Fibroblast of the aortic adventitia (primary cell): ENCODE measurements at regions not wholly inside any gene's neighbourhood (a gene's known extent, or its start where the extent isn't known, plus 50 kb on each side); places are given as distances from the start of the nearest gene placed in this dataset.
A peak's percentile ranks its signal among the peaks of the same experiment; 100 is the strongest.
"Not testable (repeated sequence)": the region's sequence is repeated elsewhere in the genome, so short reads cannot be mapped to it uniquely, and the experiment has no call there.

ENCODE experiments used
- DNase-seq: peaks from one replicate; pipeline ENCODE4 v3.0.0-alpha.2; 2010; ENCODE audit warnings: low read depth
- H3K4me3 ChIP-seq: 2 replicates; pipeline ENCODE4 v1.5.1; 2011; ENCODE audit warnings: low read depth, mild to moderate bottlenecking, control low read depth, low read length, moderate library complexity
- TF ChIP-seq, protein P1 (sequence below): IDR thresholded peaks from 2 replicates; pipeline ENCODE4 v1.5.1; 2011; ENCODE audit warnings: mild to moderate bottlenecking, low read length, control low read depth, inconsistent platforms; ENCODE audit not compliant: insufficient read depth

DNA sequence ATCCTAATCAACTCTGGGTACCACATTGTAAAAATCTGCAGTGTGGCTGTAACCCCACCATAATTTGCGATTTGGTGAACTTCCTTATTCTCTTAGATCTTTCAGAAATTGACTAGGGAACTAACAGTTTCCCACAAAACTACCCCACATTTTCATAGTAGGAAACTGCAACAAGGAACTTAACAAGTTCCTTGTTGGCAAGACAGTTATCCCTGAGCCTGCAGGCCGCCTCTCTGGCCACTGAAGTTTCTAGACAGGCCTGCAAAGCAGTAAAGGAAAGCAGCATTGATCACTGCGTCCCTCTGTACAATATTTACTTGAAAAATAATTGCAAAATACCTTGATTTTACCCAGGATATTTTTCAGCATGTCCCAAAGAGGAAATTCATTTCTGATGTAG lies 372.9 kb downstream of the ANAPC1 start:
- H3K4me3 ChIP-seq, DNase-seq: not testable (repeated sequence)

DNA sequence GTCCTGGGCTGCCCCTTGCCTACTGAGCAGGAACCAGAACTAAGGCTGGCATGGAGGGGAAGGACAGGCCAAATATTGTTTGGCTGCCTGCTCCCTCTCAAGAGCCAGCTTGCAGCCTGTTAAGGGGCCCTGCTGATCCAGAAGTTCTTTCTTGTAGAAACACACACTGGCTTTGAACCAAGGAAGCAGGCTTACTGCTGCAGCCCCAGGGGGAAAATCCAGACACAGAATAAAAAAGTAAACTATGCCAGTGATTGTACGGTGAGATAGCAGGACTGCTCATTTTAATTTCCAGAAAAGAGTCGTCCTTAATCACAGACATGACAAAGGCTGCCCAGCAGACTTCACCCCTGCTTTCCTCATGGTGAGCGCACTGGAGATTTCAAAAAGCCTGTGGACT lies 371.6 kb downstream of the ANAPC1 start:
- H3K4me3 ChIP-seq, DNase-seq: not testable (repeated sequence)

DNA sequence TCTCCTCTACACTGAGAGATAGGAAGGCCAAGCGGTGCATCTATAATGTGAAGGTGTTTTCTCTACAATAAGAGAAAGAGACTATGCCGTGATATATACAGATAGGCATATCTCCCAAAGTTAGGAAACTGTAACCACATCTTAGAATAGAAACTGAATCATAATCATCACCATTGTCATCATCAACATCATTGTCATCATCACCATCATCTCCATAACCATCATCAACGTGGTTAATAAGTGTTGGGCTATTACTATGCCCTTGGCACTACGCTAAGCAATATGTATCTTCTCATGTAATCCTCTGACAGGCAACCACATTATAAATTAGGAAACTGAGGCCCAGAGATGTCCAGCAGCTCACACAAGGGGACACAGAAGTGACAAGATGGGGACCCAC lies 369.9 kb downstream of the ANAPC1 start:
- not testable (repeated sequence) for H3K4me3 ChIP-seq, DNase-seq

- H3K4me3 ChIP-seq = not testable (repeated sequence)
Observed at GRCh38 chr2:111517050-111517720, 366.8 kb downstream of the ANAPC1 start.

DNA sequence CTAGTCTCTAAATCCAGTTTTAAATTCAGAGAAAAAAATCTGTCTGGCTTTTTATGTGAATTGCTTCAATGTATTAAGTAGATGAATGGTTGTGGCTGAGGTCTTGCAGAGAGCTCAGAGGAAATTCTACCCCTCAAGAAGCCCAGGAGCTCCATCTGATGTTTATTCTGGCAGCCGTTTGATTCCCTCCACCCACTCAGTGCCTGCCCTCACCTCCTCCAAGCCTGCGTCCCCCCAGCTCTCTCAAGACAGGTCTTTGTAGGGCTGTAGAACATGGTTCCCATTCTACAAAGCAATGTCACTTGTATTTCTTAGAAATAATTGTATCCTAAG lies 366.3 kb downstream of the ANAPC1 start:
- not testable (repeated sequence) for H3K4me3 ChIP-seq, DNase-seq

More at GRCh38 chr2:111517050-111517720, 366.8 kb downstream of the ANAPC1 start:
- not testable (repeated sequence) for DNase-seq

DNA sequence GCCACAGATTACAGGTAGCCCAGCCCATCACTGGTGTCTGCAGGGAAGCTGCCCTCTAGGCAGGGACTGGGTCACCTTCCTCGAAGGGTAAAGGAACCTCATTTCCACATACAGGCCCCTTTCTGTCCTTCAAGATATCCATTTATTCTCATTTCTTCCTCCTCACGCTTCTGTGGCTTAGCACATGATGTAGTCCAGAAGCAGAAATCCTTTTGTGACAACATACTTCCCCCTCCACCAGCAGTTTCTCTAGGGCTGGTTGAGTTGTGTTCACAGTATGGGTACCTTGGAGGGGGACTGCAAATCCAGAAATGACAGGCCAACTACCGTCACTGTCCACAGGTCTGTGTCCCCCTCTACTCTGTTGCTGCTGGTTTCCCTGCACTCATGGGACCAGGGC lies 364.9 kb downstream of the ANAPC1 start:
- H3K4me3 ChIP-seq = no peak overlapping the region
- no peak for DNase-seq
- TF ChIP-seq, protein P1, sequence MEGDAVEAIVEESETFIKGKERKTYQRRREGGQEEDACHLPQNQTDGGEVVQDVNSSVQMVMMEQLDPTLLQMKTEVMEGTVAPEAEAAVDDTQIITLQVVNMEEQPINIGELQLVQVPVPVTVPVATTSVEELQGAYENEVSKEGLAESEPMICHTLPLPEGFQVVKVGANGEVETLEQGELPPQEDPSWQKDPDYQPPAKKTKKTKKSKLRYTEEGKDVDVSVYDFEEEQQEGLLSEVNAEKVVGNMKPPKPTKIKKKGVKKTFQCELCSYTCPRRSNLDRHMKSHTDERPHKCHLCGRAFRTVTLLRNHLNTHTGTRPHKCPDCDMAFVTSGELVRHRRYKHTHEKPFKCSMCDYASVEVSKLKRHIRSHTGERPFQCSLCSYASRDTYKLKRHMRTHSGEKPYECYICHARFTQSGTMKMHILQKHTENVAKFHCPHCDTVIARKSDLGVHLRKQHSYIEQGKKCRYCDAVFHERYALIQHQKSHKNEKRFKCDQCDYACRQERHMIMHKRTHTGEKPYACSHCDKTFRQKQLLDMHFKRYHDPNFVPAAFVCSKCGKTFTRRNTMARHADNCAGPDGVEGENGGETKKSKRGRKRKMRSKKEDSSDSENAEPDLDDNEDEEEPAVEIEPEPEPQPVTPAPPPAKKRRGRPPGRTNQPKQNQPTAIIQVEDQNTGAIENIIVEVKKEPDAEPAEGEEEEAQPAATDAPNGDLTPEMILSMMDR = no peak

DNA sequence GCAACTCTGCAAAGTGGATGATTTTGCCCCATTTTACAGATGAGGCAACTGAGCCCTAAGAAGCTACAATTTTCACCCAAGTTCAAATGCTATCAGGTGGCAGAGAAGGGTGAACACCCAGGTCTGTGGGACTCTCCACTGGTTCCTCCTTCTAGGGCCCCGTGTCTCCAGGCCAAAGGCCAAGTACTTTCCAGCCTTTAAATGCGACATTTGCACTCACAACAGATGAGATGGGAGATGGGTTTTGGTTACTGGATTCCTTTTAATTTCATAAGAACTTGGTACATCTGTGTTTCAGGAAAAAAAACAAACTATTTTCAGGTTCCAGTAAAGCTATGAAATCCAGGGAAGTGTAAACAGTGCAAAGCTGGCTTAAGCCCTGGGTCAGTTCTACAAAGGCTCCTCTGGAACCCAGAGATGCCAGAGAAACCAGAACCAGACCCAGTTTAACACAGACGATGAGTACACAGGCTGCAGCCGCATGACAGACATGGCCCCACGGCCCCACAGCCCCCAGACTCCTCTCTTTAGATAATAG lies 361.7 kb downstream of the ANAPC1 start:
- TF ChIP-seq, protein P1 = no peak
- peak; percentile 70 for DNase-seq
- H3K4me3 ChIP-seq = no peak overlapping the region

DNA sequence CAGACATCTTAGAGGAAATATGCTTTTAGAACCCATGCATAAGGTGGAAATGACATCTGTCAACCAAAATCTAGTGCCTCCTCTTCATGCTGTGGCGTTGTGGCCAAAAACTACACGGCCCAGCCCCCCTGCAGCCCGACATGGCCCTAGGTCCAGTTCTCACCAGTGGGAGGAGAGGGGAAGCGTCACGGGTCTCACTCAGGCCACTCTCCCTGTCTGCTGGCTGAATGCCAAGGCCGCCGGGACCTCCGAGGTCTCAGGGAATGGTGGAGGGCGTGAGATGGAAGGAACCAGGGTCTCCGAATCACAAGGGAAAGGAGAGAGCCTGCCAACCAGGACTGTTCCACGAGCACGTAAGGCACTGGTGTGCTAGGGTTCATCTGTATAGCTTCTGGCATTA lies 361.0 kb downstream of the ANAPC1 start:
- no peak for DNase-seq
- TF ChIP-seq, protein P1 = no peak
- no peak overlapping the region for H3K4me3 ChIP-seq

- DNase-seq, H3K4me3 ChIP-seq: not testable (repeated sequence)
Observed at GRCh38 chr2:111525026-111525425, 359.0 kb downstream of the ANAPC1 start.

GRCh38 chr2:111526041-111526639 lies 357.9 kb downstream of the ANAPC1 start:
- DNase-seq, H3K4me3 ChIP-seq: not testable (repeated sequence)

DNA sequence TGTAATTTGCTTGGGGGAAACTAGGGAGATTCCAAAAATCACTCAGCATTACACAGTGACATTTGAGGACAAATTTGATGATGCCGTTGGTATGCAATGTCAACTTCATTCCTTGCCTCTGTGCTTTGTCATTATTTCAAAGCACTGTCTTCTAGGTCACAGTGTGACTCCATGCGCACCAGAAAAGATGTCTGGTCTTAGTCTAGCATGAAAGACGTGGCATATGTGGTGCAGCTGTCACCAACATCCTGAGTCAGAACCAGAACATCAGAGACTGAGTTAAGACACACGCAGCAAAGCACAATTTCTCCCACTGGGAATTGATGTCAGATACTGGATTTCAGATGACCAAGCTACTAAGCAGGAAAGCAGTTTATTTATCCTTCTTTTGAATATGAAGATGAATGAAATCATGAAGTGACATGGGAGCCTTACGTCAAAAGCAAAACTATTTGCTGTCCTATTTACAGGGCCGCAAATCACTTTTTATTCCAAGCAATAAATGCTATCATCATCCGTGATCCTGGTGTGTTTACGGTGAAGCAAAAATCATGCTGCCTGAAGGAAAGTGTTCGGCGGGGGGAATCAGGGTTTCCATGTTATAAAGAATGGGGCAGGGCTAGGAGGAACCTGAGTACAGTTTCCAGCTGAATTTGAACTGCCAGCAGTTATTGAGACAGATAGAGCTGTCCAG lies 356.1 kb downstream of the ANAPC1 start:
- DNase-seq, H3K4me3 ChIP-seq: not testable (repeated sequence)

- not testable (repeated sequence) for H3K4me3 ChIP-seq, DNase-seq
Observed at GRCh38 chr2:111529022-111529421, 355.0 kb downstream of the ANAPC1 start.

DNA sequence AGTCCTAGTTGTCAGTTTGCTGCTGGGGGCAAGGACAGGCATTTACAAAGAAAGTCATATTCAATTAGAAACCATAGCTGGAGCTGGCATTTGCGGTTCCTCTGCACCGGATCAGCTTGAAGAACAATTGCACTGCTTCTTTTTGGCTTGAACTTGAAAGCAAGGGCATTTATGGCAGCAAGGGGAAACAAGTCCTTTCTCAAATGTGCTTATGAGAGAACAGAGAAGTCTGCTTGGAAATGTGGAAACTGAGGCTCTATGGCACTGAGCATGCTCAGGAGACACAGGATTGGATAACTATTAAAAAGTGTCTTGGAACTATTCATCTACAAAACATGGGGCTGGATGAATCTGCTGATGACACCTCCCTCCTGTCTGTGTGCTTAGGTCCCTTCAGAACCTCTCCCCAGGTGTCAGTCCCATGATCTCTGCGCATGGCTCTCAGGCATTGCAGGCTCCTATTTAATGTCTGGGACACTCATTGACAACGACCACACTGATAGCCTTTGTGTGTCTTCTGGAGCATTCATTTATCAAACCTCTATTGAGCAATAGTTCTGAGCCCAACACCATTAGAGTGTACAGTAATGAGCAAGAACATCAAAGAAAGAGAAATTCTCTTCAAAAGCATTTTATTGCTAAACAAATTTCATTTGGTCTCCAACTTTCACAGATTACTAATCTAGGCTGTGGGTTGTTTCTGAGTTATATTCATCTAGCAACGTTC lies 353.6 kb downstream of the ANAPC1 start:
- DNase-seq, H3K4me3 ChIP-seq: not testable (repeated sequence)

DNA sequence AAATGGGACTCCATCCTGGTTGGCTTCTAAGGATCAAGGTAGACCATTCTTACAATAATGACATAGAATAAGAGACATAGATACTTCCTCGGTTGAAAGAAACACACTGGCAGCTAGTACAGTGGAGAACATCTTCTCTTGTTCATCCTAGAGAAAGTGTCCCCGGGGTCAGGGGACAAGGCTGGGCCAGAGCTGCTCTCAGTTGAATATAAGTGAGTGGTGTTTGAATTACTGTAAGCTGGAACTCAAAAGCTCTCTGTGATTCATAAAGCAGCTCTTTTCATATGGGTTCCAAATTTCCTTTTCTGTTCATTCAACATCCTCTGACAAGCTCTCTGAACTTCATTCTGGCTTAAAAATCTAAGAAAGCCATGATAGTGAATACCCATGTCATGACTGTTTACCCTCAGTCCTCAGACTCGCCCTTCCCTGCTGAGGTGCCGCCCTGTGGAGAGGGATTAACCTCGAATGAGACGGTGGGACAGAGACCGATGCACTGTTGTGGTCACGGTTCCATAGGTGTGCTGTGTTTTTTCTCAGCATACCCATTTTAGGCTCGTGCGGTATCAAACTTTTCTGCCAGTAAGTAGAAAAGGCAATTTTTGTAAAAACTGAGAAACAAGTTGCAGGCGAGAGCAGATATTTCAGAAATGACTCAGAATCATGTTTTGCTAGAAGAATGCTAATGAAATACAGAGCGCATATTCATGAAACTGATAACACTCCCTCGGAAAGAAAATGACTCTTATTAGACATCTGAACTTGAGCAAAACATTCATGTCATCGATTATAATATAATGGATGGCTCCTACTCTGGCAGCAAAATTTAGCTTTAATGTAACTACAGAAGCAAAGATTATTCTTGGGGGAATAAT lies 351.1 kb downstream of the ANAPC1 start:
- peak; percentile 39 for DNase-seq
- H3K4me3 ChIP-seq = not testable (repeated sequence)
